ENCODE measurements at regions not wholly inside any gene's neighbourhood (a gene's known extent, or its start where the extent isn't known, plus 50 kb on each side); places are given as distances from the start of the nearest gene placed in this dataset.
"Not testable (repeated sequence)": the region's sequence is repeated elsewhere in the genome, so short reads cannot be mapped to it uniquely, and the experiment has no call there.

DNA sequence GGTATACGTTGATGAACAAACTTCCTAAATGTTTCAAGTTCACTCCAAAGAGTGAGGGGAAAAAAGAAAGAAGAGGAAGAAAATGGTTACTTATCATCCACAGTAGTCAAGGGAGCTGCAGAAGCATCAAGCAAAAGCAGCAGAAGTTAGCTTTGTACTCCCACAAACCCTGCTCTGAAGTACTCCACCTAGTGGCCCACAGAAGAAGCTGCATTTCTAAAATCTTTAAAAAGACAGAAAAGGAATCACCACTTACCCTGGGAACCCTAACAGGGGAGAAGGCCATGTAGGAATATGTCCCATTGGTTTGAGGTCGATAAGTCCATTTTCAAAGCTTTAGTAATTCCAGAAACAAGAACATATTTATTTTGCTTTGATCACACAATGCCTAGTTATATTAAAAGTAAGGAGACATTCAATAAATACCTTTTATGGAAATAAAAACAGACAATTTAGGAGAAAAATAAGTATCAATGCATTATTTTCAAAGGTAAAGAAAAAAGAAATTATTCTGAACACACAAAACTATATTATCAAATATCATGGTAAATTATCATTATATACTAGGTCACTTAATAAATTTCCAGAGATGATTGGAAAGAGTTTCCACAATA, 900.5 kb upstream of the DEFB115 start:
- H3K9me3 Mint-ChIP-seq, result peaks cover 20% of the 10 kb centered on the region
- not testable (repeated sequence) for H3K4me1 Mint-ChIP-seq; DNase-seq (ENCODE audit: low spot score); H3K4me2 ChIP-seq; H3F3A ChIP-seq (ENCODE audit: low read depth); H3K27me3 Mint-ChIP-seq (ENCODE audit: insufficient read depth, low read depth); H3K9ac ChIP-seq; H3K36me3 ChIP-seq; H3K27me3 ChIP-seq; H3K79me2 ChIP-seq (ENCODE audit: low read depth); H3K4me3 Mint-ChIP-seq; H4K20me1 ChIP-seq (ENCODE audit: low read depth); H3K27ac ChIP-seq; H3K4me1 ChIP-seq; H2AFZ ChIP-seq (replicated peaks); H3K36me3 Mint-ChIP-seq; H3K27ac Mint-ChIP-seq; H3K9me3 ChIP-seq (ENCODE audit: low read depth); H3K4me3 ChIP-seq
- TF ChIP-seq, protein P1, sequence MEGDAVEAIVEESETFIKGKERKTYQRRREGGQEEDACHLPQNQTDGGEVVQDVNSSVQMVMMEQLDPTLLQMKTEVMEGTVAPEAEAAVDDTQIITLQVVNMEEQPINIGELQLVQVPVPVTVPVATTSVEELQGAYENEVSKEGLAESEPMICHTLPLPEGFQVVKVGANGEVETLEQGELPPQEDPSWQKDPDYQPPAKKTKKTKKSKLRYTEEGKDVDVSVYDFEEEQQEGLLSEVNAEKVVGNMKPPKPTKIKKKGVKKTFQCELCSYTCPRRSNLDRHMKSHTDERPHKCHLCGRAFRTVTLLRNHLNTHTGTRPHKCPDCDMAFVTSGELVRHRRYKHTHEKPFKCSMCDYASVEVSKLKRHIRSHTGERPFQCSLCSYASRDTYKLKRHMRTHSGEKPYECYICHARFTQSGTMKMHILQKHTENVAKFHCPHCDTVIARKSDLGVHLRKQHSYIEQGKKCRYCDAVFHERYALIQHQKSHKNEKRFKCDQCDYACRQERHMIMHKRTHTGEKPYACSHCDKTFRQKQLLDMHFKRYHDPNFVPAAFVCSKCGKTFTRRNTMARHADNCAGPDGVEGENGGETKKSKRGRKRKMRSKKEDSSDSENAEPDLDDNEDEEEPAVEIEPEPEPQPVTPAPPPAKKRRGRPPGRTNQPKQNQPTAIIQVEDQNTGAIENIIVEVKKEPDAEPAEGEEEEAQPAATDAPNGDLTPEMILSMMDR (IDR thresholded peaks at IDR 0.05), result peak; percentile 47

DNA sequence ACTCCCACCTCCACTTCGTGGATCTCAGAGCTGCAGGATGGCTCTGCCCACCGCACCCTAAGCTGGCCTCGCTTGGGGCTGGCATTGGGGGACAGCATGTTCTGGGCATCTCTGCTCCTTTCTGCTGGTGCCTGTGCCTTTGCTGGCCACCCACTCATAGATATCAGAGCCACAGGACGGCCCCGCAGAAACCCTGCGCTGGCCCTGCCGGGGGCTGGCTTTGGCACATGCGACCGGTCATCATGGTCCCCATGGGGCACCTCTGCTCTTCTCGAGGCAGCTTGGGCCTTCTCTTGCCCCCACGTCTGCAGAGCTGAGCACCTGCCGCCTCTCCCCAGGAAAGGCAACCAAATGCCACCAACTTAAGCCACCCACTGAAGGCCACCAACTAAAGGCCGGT, 895.7 kb upstream of the DEFB115 start:
- not testable (repeated sequence) for H3K27me3 Mint-ChIP-seq (ENCODE audit: insufficient read depth, low read depth); H3K36me3 Mint-ChIP-seq

DNA sequence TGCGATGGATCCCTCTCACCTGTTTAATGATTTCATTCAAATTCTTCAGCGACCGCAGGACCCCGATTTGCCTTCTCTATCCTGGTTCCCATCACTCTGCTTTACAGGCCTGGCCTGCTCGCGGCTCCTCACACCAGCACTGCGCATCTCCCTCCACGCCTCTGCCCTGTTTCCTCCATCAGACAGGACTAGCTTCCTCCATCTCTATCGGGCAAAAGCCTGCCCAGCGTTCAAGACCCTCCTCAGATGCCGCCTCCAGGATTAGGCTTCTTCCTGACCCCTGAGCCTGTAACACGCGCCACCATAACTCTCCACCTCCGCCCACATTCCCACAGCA, 881.1 kb upstream of the DEFB115 start:
- H3K79me2 ChIP-seq (ENCODE audit: low read depth); H3F3A ChIP-seq (ENCODE audit: low read depth); H3K36me3 ChIP-seq; H3K36me3 Mint-ChIP-seq; H3K27ac Mint-ChIP-seq; H3K4me1 Mint-ChIP-seq; H3K27me3 ChIP-seq; H3K27ac ChIP-seq; H3K4me3 Mint-ChIP-seq; H2AFZ ChIP-seq (replicated peaks); H4K20me1 ChIP-seq (ENCODE audit: low read depth); H3K27me3 Mint-ChIP-seq (ENCODE audit: insufficient read depth, low read depth); DNase-seq (ENCODE audit: low spot score); H3K9ac ChIP-seq; H3K4me1 ChIP-seq; H3K4me2 ChIP-seq; H3K4me3 ChIP-seq: not testable (repeated sequence)
- peaks cover 24% of the 10 kb centered on the region for H3K9me3 Mint-ChIP-seq
- H3K9me3 ChIP-seq (ENCODE audit: low read depth), result peaks cover 12% of the 10 kb centered on the region

More for the DNA sequence above, 895.7 kb upstream of the DEFB115 start:
- H3K9ac ChIP-seq; H3K79me2 ChIP-seq (ENCODE audit: low read depth); H3K27me3 ChIP-seq; H3K9me3 ChIP-seq (ENCODE audit: low read depth); H3K4me3 ChIP-seq; DNase-seq (ENCODE audit: low spot score); H2AFZ ChIP-seq (replicated peaks); H3K4me3 Mint-ChIP-seq; H4K20me1 ChIP-seq (ENCODE audit: low read depth); H3K27ac Mint-ChIP-seq; H3K36me3 ChIP-seq; H3K4me2 ChIP-seq; H3F3A ChIP-seq (ENCODE audit: low read depth); H3K4me1 Mint-ChIP-seq; H3K4me1 ChIP-seq; H3K27ac ChIP-seq: not testable (repeated sequence)
- peaks cover 29% of the 10 kb centered on the region for H3K9me3 Mint-ChIP-seq

DNA sequence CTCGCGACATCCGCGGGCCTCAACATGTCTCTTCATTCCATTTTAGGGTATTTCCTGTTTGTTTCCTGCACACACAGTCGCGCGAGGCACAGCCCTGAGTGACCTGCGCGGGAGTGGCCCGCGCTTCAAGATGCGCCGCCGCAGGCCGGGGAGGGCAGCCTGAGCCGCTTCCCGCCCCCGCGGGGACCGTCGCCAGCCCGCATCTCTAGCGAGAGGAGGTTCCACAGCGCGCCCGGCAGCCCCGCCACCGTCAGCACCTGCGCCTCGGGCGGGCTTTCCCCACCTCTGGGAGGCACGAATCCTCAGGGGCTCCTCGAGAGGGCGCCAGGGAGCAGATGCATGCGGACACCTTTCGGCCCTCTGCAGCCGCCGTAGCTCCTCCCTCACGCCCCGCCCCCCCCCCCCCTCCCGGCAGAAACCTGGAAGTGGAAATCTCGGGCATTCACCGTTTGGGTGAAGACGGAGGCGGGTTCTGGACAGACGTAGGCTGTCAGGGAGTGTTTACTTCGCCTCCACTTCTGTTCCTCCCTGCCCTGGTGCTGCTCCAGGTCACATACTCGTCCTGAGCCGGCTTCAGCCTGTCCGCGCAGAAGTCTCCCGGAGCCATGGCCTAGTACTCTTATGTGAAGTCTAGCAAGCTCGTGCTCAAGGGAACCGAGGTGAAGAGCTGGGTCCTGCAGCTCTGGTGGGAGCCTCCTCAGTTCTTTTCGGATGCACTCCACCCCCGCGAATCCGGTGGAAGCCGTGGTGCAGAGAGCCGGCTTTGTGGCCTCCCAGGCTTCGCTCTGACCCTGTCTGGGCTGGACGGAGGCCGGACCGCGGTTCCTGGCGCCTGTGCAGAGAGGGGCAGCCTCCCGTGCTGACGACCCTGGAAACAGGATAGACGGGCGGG, 880.5 kb upstream of the DEFB115 start:
- Histone ChIP-seq H3K9me3 (ENCODE audit: low read depth) (peaks cover 11% of the 10 kb centered on the region), H4K20me1 (ENCODE audit: low read depth) (no peaks in the 10 kb centered on the region), H3K36me3 (no peaks in the 10 kb centered on the region), H3K4me3 (no peak overlapping the region), H3K79me2 (ENCODE audit: low read depth) (no peaks in the 10 kb centered on the region), H3F3A (ENCODE audit: low read depth) (no peaks in the 10 kb centered on the region), H2AFZ (replicated peaks) (no peak overlapping the region), H3K27ac (no peak overlapping the region), H3K27me3 (no peaks in the 10 kb centered on the region), H3K4me2 (no peak overlapping the region), H3K4me1 (no peaks in the 10 kb centered on the region), H3K9ac (no peak overlapping the region)
- no peak for DNase-seq (ENCODE audit: low spot score)
- H3K36me3 Mint-ChIP-seq, result no peaks in the 10 kb centered on the region
- TF ChIP-seq EZH2 (IDR thresholded peaks at IDR 0.05) (no peak), EZH2phosphoT487 (IDR thresholded peaks at IDR 0.05) (no peak)
- TF ChIP-seq, protein P1 (IDR thresholded peaks at IDR 0.05), result no peak
- peaks cover 22% of the 10 kb centered on the region for H3K9me3 Mint-ChIP-seq
- no peak overlapping the region for H3K4me3 Mint-ChIP-seq
- H3K4me1 Mint-ChIP-seq, result no peaks in the 10 kb centered on the region
- no peaks in the 10 kb centered on the region for H3K27me3 Mint-ChIP-seq (ENCODE audit: insufficient read depth, low read depth)
- no peak overlapping the region for H3K27ac Mint-ChIP-seq

DNA sequence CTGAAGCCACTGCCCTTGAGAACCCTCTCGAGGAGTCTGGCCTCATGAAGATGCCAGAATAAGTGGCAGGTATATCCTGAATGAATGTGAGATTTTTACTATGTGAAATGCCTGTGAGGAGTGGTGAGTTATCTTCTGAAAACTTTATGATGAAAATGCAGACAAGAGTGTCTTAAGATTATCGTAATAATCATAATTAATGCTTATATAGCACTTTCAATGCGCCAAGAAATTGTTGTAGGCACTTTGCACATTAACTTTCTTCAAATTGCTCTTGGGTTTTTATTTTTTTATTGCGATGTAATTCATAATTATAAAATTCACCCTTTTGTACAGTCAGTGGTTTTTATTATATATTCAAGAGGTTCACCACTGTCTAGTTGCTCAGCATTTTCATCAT, 879.1 kb upstream of the DEFB115 start:
- H3K9me3 Mint-ChIP-seq, result peaks cover 25% of the 10 kb centered on the region
- not testable (repeated sequence) for H3K79me2 ChIP-seq (ENCODE audit: low read depth); H3K27ac Mint-ChIP-seq; H3K27me3 ChIP-seq; H3K4me2 ChIP-seq; H3K4me1 ChIP-seq; H4K20me1 ChIP-seq (ENCODE audit: low read depth); H3K4me1 Mint-ChIP-seq; H3K36me3 Mint-ChIP-seq; DNase-seq (ENCODE audit: low spot score); H3K9ac ChIP-seq; H2AFZ ChIP-seq (replicated peaks); H3K36me3 ChIP-seq; H3K4me3 Mint-ChIP-seq; H3F3A ChIP-seq (ENCODE audit: low read depth); H3K27ac ChIP-seq; H3K4me3 ChIP-seq; H3K27me3 Mint-ChIP-seq (ENCODE audit: insufficient read depth, low read depth)
- peaks cover 14% of the 10 kb centered on the region for H3K9me3 ChIP-seq (ENCODE audit: low read depth)

DNA sequence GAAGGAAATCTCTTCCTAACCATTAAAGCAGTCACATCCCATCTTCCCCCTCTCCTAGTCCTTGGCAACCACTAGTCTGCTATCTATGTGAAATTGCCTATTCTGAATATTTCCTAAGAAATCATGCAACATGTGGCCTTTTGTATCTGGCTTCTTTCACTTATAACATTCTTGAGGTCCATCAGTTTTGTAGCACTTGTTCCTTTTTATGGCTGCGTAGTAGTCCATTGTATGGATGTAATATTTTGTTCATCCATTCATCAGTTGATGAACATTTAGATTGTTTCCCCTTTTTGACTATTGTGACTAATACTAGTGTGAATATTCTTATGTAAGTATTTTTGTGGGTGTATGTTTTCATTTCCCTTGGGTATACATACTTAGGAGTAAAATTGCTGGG, 878.7 kb upstream of the DEFB115 start:
- H3K4me3 Mint-ChIP-seq; H2AFZ ChIP-seq (replicated peaks); H3K27ac ChIP-seq; H3K4me3 ChIP-seq; H3K36me3 ChIP-seq; H3K79me2 ChIP-seq (ENCODE audit: low read depth); DNase-seq (ENCODE audit: low spot score); H3K27me3 ChIP-seq; H3K9ac ChIP-seq; H3F3A ChIP-seq (ENCODE audit: low read depth); H4K20me1 ChIP-seq (ENCODE audit: low read depth); H3K27ac Mint-ChIP-seq; H3K4me1 ChIP-seq; H3K4me1 Mint-ChIP-seq; H3K4me2 ChIP-seq; H3K27me3 Mint-ChIP-seq (ENCODE audit: insufficient read depth, low read depth); H3K36me3 Mint-ChIP-seq: not testable (repeated sequence)
- peaks cover 25% of the 10 kb centered on the region for H3K9me3 Mint-ChIP-seq
- peaks cover 11% of the 10 kb centered on the region for H3K9me3 ChIP-seq (ENCODE audit: low read depth)

Data from neural progenitor cell (in vitro differentiated cells).